NCI-H2196 (cell line): ENCODE measurements at regions not wholly inside any gene's neighbourhood (a gene's known extent, or its start where the extent isn't known, plus 50 kb on each side); places are given as distances from the start of the nearest gene placed in this dataset.
"Not testable (repeated sequence)": the region's sequence is repeated elsewhere in the genome, so short reads cannot be mapped to it uniquely, and the experiment has no call there.

ENCODE experiments used
- DNase-seq: peaks from one replicate; lab custom pipeline; 2025; ENCODE audit not compliant: unreplicated experiment; lab: John Stamatoyannopoulos, UW

DNA sequence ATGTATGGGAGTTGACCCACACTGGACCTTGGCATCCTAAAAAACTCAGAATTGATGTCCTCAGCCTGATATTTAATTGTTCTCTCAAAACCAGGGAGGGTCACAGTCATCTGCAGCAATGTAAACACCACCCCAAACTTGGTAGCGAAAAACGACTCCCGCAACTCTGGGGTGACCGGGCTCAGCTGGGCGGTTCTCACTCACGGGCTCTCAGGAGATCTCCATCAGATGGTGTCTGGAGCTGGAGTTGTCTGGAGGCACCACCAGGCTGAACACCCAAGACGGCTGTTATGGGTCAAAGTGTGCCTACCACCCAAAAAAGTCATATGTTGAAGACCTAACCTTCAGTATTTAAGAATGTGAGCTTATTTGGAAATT lies 50.9 kb upstream of the NXT1 start:
- DNase-seq, result no peak

DNA sequence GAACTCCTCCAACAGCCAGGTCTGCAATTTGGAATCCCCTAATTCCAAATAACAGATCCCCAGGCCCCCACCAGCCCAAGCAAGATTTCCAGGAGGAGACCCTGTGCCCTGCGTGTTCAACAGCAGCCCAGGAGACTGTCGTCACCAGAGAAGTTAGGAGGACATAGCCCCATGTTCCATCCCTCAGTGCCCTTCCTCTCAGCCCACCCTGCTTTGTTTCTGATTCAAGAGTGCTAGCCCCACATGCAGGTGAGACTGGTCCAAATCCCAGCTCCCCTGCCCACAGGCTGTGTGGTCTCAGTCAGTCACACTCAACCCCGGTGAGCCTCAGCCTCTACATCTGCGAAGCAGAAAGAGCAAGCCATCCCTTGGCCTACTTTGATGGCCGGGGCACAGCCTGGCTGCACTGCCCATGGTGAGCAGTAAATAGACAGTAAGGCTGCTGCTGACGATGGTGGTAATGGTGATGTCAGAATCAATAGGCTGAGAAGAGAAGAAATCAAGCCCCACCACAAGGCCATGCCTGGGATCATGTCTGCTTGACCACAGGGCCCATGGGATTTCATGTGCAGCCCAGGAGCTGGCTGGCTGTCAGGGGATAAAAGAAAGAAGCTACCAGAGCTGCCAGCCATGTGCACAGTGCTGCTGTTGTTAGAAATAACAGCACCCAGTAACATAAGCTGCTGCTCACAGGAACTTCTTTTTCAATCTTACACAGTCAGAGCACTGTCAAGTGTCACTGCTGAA lies 51.5 kb upstream of the NXT1 start:
- DNase-seq, result no peak

DNA sequence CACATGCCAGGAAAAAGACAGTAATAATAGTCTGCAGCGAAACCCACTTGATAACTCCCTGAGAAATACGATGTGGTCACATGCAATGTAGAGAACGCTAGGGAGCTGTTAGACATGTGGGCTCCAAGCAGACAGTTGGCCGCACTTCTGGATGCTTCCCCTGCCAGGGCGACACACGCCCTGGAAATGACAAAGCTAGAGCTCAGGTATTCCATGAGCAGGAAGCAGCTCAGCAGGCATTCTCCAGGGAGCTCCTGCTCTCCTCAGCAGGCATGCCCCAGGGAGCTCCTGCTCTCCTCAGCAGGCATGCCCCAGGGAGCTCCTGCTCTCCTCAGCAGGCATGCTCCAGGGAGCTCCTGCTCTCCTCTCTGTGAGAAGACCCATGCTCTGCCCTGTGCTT lies 52.4 kb upstream of the NXT1 start:
- DNase-seq, result no peak

DNA sequence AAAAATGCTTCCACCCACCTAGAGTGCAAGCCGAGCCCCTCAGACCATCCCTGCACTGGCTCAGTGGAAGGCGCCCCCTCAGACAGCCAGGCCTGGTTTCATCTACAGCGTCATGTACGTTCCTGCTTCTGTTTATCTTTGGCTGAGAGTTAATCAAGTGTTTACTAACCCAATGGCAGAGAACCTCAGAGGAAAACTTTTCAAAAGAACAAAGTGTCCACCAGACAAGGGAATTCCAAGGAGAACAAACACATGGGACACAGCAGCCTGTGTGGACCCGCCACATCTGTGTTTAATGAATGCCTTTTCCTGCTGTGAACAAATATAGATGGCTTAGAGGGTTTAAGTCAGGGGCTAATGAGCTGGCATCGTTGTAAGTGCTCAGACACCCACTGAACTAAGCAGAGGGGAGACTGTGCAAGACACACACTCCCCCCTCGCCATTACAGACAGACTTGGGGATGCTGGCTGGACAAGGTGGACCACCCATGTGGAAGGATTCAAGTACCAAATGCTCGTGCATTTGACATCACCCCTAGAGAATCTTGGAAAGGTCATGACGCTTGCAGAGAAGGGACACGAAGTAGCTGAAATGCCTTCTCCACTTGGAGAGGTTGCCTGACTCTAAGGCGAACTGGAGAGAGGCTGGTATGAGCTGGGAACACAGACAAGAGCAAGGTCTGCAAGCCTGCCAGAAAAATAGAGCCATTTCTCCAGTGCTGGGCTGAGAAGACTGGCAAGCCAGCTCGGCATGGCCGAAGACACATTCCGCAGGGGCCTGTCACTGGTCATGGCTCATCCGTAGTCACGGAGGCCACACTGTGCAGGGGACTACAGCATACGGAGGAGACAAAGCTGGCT lies 53.5 kb upstream of the NXT1 start:
- no peak for DNase-seq

DNA sequence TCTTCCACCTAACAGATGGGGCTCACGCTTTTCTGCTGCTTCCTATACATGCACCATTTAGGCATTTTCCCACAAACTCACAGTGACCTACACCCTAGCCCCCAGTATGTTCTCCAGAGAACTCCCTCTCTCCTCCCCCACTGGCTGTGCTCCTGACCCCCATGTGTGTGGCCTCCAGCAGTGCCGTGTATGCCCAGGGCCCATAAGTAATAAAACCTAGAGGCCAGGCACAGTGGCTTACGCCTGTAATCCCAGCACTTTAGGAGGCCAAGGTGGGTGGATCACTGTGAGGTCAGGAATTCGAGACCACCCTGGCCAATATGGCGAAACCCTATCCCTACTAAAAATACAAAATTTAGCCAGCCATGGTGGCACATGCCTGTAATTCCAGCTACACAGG lies 54.7 kb upstream of the NXT1 start:
- no peak for DNase-seq

DNA sequence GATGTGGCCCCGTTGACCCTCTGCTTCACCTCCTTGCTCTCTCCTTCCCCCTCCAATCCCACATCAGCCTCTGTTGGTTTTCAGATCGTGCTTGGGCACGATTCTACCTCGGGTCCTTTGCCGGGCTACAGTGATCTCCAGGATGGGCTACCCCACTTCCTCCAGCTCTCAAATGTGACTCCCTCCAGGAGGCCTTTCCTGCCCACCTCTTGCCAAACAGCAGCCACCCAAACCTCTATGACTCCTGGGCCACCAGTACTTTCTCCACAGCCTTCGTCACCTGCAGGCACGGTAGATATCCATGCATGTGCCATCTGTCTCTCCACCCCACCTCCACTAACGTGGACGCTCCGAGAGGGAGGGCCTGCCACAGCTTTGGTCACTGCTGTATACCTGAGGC lies 55.9 kb upstream of the NXT1 start:
- DNase-seq, result no peak

DNA sequence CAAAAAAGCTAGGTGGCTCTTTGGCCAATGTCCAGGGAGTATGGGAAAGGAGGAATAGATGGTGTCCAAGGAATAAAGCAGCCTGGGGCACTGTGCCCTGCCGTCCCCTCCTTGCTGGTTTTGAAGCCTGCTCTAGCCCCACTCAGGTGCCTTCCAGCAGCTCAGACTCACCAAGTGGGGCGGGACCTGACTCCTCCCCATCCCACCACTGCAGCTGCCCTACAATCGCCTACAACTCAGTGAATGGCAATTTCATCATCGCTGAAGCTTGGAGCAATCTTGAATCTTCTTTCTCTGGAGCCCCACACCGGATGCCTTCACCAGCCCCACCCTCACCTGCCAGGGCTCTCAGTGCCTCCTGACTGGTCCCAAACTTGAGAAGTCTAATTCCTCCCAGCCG lies 56.4 kb upstream of the NXT1 start:
- DNase-seq, result no peak

DNA sequence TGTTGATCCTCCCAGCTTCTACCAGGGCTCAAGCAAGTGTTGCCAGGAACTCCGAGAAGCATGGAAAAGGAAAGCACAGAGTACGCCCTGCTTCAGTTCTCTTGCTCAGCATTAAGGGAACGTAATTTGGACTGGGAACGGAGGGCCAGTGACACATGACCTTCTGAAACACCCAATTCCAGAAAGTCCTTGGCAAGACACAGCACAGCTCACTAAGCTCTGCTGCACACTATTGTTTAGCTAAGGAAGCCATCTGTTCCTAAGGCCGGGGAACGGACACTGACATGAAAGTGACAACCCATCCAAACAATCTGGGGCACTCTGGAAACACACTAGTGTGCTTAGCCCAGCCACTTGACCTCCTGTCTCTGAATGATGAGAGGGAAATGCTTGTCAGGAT lies 56.9 kb upstream of the NXT1 start:
- no peak for DNase-seq

DNA sequence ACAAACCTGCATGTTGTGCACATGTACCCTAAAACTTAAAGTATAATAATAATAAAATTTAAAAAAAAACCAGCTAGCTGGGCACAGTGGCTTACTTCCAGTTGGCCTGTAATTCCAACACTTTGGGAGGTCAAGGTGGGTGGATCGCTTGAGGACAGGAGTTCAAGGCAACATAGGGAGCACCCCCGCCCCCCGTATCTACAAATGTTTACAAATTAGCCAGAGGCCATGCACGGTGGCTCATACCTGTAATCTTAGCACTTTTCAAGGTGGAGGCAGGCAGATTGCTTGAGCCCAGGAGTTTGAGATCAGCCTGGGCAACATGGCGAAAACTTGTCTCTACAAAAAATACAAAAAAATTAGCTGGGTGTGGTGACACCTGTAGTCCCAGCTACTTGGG lies 58.3 kb upstream of the NXT1 start:
- not testable (repeated sequence) for DNase-seq

DNA sequence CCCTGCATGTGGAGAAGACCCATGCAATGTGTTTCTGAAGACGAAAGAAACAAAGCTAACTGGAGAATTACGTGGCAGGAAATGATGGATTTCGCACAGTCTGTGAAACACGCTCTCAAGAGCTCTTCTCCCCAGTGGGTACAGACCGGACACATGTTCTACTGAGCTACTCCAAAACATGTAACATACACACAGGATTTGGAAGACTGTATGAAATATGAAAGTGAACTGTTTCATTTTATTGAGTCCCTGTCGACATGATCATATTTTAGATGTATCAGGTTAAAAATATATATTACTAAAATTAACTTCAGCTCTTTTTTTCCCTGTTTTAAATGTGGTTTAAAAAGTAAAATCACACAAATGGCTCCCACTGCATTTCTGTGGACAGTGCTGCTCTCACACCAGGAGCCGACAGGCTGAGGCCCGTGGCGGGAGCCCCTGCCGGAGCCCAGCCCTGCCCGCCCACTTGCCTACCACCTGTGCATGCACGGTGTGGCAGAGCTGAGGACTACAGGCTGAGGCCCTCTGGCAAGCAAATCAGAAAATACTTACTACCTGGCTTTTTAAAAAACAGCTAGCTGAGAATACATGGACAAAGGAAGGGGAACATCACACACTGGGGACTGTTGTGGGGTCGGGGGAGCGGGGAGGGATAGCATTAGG lies 58.9 kb upstream of the NXT1 start:
- DNase-seq, result no peak

DNA sequence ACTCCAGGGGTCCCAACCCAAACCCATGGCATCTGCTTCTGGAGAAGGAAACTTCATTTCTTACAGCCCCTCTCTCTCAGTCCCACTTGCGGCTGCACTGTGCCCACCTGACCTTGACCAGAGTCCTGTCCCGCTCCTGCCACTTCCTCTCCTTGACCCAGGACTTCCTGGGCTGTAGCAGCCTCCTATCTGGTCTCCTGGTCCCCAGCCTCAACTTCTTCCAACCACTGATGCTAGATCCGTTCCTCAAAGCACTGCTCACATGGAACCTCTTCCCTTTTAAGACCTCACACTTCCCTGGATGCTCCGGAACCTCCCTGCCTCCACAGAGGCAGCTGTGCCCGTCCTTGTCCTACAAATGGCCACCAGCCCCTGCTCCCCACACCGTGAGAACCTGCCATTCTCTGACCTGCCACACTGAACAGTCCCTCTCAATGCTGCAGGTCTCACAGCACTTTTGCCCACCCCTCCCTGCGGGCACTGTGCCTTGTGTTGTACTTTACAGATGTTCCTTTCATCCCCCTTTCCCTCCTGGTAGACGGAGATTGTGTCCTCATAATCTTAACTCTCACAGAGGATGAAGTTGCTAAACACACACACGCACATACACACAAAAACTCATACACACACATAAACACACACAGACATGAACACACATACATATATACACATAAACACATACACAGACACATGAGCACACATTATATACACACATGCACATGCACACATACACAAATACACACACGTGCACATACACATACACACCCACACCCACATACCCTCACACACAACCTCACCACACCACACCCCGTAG lies 59.6 kb upstream of the NXT1 start:
- DNase-seq, result no peak

DNA sequence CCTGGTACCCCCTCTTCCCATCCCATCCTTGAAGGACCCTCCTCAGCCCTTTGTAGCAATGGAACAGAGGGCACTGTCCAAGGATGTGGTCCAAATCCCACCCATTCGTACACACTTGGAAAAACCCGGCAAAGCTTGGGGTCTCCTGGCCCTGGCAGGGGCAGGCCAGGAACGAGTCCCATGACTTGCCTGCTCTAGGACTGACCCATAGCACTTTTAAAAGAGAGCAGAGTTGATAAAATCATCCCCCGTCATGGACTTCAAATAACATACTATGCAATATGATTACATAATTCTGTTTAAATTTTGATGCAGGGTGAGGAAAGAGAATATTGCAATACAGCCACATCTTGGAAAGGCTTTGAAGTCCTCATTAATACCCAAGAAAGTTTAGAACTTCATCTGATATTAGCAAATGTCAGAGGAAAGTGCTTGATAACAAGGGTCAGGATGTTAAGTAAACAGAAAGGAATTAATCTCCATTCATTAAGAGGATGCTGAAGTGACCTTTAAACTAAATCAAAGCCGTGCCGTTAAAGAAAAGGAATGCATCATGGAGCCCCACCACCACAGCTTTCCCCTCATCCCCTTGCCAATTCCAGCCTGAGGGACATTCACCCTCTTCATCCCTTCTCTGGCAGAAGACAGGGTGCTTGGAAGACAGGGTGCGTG lies 60.7 kb upstream of the NXT1 start:
- no peak for DNase-seq

DNA sequence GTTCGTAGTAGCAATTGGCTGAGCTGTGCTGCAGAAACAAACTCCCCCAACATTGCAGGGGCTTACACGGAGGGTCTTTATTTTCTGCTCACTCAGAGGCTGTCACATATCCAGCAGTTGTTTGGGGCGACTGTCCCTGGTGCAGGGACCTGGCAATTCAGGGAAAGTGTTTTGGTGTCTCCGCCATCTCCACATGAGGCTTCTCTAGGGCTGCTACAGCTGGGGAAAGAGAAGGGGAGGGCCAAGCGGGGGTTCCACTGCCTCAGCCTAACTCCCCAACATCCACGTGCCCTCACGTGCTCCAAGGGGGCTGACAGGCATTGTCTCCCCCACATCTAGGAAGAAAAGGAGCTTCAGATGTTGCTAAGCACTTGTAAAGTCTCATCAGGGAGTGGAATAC lies 61.3 kb upstream of the NXT1 start:
- DNase-seq, result no peak

DNA sequence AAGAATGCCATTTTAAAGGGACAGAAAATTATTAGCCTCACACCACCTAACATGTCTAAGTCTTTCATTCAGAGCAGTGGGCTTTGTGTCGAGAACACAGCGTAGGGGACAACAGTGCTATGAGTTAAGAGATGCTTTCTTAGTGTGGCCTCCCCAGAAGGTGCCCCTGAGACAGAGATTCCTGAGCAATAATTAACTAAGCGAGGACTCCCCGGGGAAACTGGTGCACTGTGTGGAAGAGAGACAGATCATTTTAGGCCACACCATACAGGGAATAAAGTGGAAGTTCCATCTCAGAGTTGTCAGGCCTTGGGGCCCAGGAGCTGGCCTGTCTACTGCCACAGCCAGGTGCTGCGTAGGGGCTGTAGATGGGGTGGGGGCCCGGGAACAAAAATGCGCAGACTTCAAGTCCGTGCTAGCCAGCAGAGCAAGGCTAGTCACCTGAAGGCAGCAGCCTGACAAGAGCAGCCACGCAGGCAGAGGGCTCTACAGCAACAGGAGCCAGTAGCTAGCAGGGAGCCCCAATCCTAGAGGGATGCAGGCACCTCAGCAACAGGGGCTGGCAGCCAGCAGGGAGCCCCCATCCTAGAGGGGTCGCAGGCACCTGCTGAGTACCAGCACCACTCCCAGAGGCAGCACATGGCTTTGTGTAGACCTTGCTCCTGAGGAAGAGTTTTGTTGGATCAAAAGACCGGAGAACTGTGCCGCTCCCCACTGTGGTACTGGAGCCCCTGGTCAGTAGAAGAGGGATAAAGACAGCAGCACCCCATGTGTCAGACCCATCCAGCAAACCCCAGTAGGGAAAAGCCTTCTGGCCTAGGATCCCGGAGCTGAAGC lies 63.0 kb upstream of the NXT1 start:
- no peak for DNase-seq

DNA sequence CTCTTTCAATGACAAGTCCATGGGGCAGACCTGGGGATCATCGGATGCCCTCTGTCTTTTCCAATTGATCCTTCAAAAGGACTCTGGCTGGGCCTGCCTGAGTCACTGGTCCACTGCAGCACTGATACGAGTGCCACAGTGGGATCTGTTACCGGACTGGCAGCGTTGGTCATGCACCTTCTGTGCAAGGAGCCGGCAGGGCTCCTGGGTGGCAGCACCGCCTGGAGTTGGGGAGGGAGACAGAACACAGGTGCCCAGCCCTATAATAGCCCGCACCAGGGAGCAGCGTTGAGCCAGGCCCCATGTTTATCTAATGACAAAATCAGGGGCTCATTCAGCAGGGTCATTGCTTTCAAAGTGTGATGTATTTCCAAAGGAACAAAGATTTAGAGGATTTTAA lies 64.2 kb upstream of the NXT1 start:
- DNase-seq, result no peak

DNA sequence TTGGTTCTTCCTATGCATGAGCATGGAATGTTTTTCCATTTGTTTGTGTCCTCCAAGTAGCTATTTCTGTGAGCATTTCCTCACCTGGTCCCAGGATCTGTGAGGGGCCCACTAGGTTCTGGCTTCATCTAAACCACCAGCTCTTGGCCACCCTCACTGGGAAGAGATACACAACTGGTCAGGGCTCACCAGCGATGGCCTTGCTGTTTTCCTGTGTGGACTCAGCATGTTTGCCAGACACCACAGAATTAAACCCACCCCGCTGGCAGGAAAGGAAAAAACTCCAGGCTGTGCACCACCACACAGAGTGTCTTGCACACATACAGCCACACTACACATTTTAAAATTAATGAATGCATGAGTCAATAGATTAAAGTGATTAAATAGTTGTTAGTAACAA lies 65.1 kb upstream of the NXT1 start:
- DNase-seq, result no peak

DNA sequence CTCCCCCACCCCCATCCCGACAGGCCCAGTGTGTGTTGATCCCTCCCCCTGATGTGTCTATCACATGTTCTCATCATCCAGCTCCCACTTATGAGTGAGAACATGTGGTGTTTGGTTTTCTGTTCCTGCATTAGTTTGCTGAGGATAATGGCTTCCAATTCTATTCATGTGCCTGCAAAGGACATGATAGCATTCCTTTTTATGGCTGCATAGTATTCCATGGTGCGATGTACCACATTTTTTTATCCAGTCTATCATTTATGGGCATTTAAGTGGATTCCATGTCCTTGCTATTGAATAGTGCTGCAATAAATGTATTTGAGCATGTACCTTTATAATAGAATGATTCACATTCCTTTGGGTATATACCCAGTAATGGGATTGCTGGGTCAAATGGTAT lies 66.6 kb upstream of the NXT1 start:
- no peak for DNase-seq

DNA sequence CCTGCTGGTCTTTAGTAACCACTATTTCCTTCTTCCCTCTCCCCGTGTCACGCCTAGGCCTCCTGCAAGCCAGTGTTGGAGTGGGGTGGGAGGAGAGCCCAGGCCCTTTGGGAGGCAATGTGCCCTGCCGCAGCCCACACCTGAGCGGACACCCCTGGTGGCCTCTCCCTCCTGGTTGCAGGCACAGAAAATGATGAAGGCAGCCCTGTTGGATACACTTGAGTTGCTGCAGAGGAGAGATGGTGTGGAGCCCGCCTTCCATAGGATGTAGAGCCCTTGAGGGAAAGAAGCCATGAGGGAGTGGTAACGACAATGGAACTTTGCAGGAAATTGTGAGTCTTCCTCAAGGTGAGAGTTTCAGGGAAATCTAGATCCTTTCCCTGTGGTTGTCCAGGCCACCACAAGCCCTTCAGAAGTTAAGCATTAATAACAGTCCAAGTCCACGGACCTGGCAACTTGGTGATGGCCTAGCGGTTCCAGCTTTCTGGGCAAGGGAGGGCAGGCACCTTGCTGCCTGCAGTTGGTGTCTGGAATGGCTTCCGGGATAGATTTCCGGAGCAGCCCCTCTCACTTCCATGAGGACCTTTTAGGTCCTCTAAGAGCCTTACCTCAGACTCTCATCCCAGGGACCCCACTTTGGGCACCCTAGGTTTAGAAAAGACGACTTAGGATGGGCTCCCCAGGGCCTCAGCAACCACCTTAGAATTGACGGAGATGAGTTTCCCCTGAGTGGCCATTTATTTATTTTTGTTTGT lies 67.3 kb upstream of the NXT1 start:
- DNase-seq, result no peak

DNA sequence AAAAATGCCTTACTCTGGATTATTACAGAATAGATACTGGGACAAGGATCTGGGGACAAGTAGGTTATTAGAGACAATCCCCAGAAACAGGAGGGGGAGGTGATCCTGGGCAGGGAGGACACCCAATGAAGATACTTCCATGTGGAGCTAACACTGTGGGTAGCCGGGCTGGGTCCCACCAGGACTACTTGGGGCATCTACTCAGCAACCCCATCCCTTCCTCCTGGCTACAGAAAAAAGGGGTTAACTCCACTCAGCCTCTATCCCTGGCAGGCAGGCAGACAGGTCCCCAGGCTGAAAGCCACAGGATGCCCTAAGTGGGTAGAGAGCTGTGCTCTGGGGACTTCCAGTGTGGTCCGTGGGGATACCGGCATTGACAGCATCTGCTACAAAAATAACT lies 68.0 kb upstream of the NXT1 start:
- no peak for DNase-seq
